Loucy (cell line): ENCODE measurements at regions not wholly inside any gene's neighbourhood (a gene's known extent, or its start where the extent isn't known, plus 50 kb on each side); places are given as distances from the start of the nearest gene placed in this dataset.

ENCODE experiments used
- CTCF ChIP-seq: fragments of 200-600 bp; sonication (generic); conservative IDR thresholded peaks from 2 replicates; pipeline ENCODE4 v1.5.1; 2014; ENCODE audit warnings: mild to moderate bottlenecking, antibody characterized with exemption, low read length
- EZH2phosphoT487 ChIP-seq: fragments of 200-600 bp; IDR thresholded peaks from 2 replicates; pipeline ENCODE4 v1.6.1; 2018; ENCODE audit warnings: antibody characterized with exemption, mild to moderate bottlenecking, moderate library complexity, borderline replicate concordance

- no peak for TF ChIP-seq CTCF
- no peak for TF ChIP-seq EZH2phosphoT487
Measured at GRCh38 chr9:91119142-91119541, 242.6 kb downstream of the AUH start.
